ENCODE measurements at regions not wholly inside any gene's neighbourhood (a gene's known extent, or its start where the extent isn't known, plus 50 kb on each side); places are given as distances from the start of the nearest gene placed in this dataset.
"Not testable (repeated sequence)": the region's sequence is repeated elsewhere in the genome, so short reads cannot be mapped to it uniquely, and the experiment has no call there.

DNA sequence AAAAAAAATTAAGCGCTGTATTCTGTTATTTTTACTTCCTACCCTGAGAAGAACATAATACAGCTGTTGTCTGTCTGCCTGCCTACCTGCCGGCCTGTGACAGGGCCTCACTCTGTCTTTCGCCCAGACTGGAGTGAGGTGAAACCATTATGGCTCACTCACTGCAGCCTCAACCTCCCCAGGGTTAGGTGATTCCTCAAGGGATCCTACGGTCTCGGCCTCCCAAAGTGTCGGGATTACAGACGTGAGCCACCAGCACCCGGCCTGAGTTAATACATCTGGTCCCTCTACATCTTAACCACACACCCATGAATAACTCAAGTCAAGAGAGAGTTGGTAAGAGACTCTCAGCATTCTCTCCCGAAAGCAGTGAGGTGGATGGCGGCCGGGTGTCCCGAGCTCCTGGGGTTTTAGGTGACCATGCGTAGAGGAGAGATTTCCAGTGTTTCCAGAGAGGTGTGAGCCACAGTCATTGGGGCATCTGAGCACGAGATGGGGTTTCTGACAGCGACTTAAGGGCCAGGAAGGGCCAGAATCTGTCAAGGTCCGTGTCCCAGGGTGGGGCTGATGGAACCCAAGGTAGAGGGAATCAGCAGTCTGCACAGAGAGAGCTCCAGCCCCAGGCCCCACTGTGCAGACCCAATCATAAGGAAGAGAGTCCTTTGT lies 1954.4 kb upstream of the DEFB115 start:
- Histone ChIP-seq H3K27ac (ENCODE audit: low read depth in 1 of 2, low read length in 1 of 2) (no peak overlapping the region), H3K4me1 (ENCODE audit: control insufficient read depth in 2 of 2, insufficient read depth in 2 of 2, low read length in 2 of 2) (no peaks in the 10 kb centered on the region), H3K9me3 (ENCODE audit: control insufficient read depth in 2 of 2, insufficient read depth in 1 of 2, low read length in 1 of 2) (peaks cover 10 to 49% of the 10 kb centered on the region in 2 donors), H3K27me3 (ENCODE audit: control insufficient read depth in 2 of 2, insufficient read depth in 1 of 2, low read length in 1 of 2) (no peaks in the 10 kb centered on the region), H3K4me3 (ENCODE audit: low read length in 2 of 2) (no peak overlapping the region), H3K36me3 (ENCODE audit: control insufficient read depth in 2 of 2, insufficient read depth in 2 of 2, low read length in 1 of 2) (no peaks in the 10 kb centered on the region)
- DNase-seq (ENCODE audit: low read depth in 6 of 9, low spot score in 9 of 9): no peak
- WGBS: 75% methylated on average over 16 of the region's 16 CpGs

- H3K9me3 ChIP-seq (ENCODE audit: control insufficient read depth in 2 of 2, insufficient read depth in 1 of 2, low read length in 1 of 2): peaks cover 7 to 29% of the 10 kb centered on the region in 2 donors
- 53% methylated on average over 21 of the region's 21 CpGs for WGBS
- H3K4me3 ChIP-seq (ENCODE audit: low read length in 2 of 2): no peak overlapping the region
- H3K36me3 ChIP-seq (ENCODE audit: control insufficient read depth in 2 of 2, insufficient read depth in 2 of 2, low read length in 1 of 2): no peaks in the 10 kb centered on the region
- no peak for DNase-seq (ENCODE audit: low read depth in 6 of 9, low spot score in 9 of 9)
- no peak overlapping the region for H3K27ac ChIP-seq (ENCODE audit: low read depth in 1 of 2, low read length in 1 of 2)
- no peaks in the 10 kb centered on the region for H3K4me1 ChIP-seq (ENCODE audit: control insufficient read depth in 2 of 2, insufficient read depth in 2 of 2, low read length in 2 of 2)
- H3K27me3 ChIP-seq (ENCODE audit: control insufficient read depth in 2 of 2, insufficient read depth in 1 of 2, low read length in 1 of 2): no peaks in the 10 kb centered on the region
These were observed 1950.9 kb upstream of the DEFB115 start for GRCh38 chr20:29306390-29307072.

GRCh38 chr20:29307484-29307883 lies 1950.0 kb upstream of the DEFB115 start:
- H3K9me3 ChIP-seq (ENCODE audit: control insufficient read depth in 2 of 2, insufficient read depth in 1 of 2, low read length in 1 of 2): peaks cover 4 to 29% of the 10 kb centered on the region in 2 donors
- H3K4me1 ChIP-seq (ENCODE audit: control insufficient read depth in 2 of 2, insufficient read depth in 2 of 2, low read length in 2 of 2); H3K27me3 ChIP-seq (ENCODE audit: control insufficient read depth in 2 of 2, insufficient read depth in 1 of 2, low read length in 1 of 2); DNase-seq (ENCODE audit: low read depth in 6 of 9, low spot score in 9 of 9); H3K36me3 ChIP-seq (ENCODE audit: control insufficient read depth in 2 of 2, insufficient read depth in 2 of 2, low read length in 1 of 2); H3K27ac ChIP-seq (ENCODE audit: low read depth in 1 of 2, low read length in 1 of 2); H3K4me3 ChIP-seq (ENCODE audit: low read length in 2 of 2): not testable (repeated sequence)
- WGBS: 84% methylated on average over 13 of the region's 17 CpGs

DNA sequence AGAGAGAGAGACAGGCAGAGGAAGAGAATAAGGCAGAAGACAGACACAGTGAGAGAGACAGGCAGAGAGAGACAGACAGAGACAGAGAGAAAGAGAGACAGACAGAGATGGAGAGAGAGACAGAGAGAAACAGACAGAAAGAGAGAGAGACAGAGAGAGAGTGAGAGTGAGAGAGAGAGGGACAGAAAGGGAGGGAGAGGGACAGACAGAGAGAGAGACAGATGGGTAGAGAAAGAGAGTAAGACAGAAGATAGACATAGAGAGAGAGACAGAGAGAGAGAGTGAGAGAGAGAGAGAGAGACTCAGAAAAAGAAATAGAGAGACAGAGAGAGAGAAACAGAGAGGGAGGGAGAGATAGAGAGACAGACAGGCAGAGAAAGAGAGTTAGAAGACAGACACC lies 1948.5 kb upstream of the DEFB115 start:
- DNase-seq (ENCODE audit: low read depth in 6 of 9, low spot score in 9 of 9); H3K27ac ChIP-seq (ENCODE audit: low read depth in 1 of 2, low read length in 1 of 2); H3K4me3 ChIP-seq (ENCODE audit: low read length in 2 of 2); H3K4me1 ChIP-seq (ENCODE audit: control insufficient read depth in 2 of 2, insufficient read depth in 2 of 2, low read length in 2 of 2); H3K27me3 ChIP-seq (ENCODE audit: control insufficient read depth in 2 of 2, insufficient read depth in 1 of 2, low read length in 1 of 2); H3K36me3 ChIP-seq (ENCODE audit: control insufficient read depth in 2 of 2, insufficient read depth in 2 of 2, low read length in 1 of 2): not testable (repeated sequence)
- H3K9me3 ChIP-seq (ENCODE audit: control insufficient read depth in 2 of 2, insufficient read depth in 1 of 2, low read length in 1 of 2): peaks cover 2 to 27% of the 10 kb centered on the region in 2 donors

DNA sequence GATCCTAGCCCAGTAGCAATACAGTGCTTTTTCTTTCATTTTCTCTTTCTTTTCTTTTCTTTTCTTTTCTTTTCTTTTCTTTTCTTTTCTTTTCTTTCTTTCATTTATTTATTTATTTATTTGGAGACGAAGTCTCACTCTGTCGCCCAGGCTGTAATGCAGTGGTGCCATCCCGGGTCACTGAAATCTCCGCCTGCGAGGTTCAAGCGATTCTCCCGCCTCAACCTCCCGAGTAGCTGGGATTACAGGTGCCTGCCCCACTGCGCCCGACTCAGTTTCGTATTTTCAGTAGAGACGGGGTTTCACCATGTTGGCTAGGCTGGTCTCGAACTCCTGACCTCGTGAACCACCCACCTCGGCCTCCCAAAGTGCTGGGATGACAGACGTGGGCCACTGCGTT lies 1948.0 kb upstream of the DEFB115 start:
- H3K27ac ChIP-seq (ENCODE audit: low read depth in 1 of 2, low read length in 1 of 2); H3K27me3 ChIP-seq (ENCODE audit: control insufficient read depth in 2 of 2, insufficient read depth in 1 of 2, low read length in 1 of 2); DNase-seq (ENCODE audit: low read depth in 6 of 9, low spot score in 9 of 9); H3K4me1 ChIP-seq (ENCODE audit: control insufficient read depth in 2 of 2, insufficient read depth in 2 of 2, low read length in 2 of 2); H3K36me3 ChIP-seq (ENCODE audit: control insufficient read depth in 2 of 2, insufficient read depth in 2 of 2, low read length in 1 of 2); H3K4me3 ChIP-seq (ENCODE audit: low read length in 2 of 2): not testable (repeated sequence)
- peaks cover 0 to 27% of the 10 kb centered on the region in 2 donors for H3K9me3 ChIP-seq (ENCODE audit: control insufficient read depth in 2 of 2, insufficient read depth in 1 of 2, low read length in 1 of 2)
- WGBS: 84% methylated on average over 17 of the region's 17 CpGs

- DNase-seq (ENCODE audit: low read depth in 6 of 9, low spot score in 9 of 9); H3K4me1 ChIP-seq (ENCODE audit: control insufficient read depth in 2 of 2, insufficient read depth in 2 of 2, low read length in 2 of 2); H3K4me3 ChIP-seq (ENCODE audit: low read length in 2 of 2); H3K27me3 ChIP-seq (ENCODE audit: control insufficient read depth in 2 of 2, insufficient read depth in 1 of 2, low read length in 1 of 2); H3K27ac ChIP-seq (ENCODE audit: low read depth in 1 of 2, low read length in 1 of 2); H3K36me3 ChIP-seq (ENCODE audit: control insufficient read depth in 2 of 2, insufficient read depth in 2 of 2, low read length in 1 of 2): not testable (repeated sequence)
- 76% methylated on average over 16 of the region's 16 CpGs for WGBS
- H3K9me3 ChIP-seq (ENCODE audit: control insufficient read depth in 2 of 2, insufficient read depth in 1 of 2, low read length in 1 of 2): peaks cover 0 to 27% of the 10 kb centered on the region in 2 donors
These were observed 1946.4 kb upstream of the DEFB115 start for GRCh38 chr20:29311046-29311445.

GRCh38 chr20:29312679-29313078 lies 1944.8 kb upstream of the DEFB115 start:
- not testable (repeated sequence) for H3K36me3 ChIP-seq (ENCODE audit: control insufficient read depth in 2 of 2, insufficient read depth in 2 of 2, low read length in 1 of 2); H3K4me3 ChIP-seq (ENCODE audit: low read length in 2 of 2); H3K4me1 ChIP-seq (ENCODE audit: control insufficient read depth in 2 of 2, insufficient read depth in 2 of 2, low read length in 2 of 2); H3K27ac ChIP-seq (ENCODE audit: low read depth in 1 of 2, low read length in 1 of 2); DNase-seq (ENCODE audit: low read depth in 6 of 9, low spot score in 9 of 9); H3K27me3 ChIP-seq (ENCODE audit: control insufficient read depth in 2 of 2, insufficient read depth in 1 of 2, low read length in 1 of 2)
- H3K9me3 ChIP-seq (ENCODE audit: control insufficient read depth in 2 of 2, insufficient read depth in 1 of 2, low read length in 1 of 2): peaks cover 0 to 19% of the 10 kb centered on the region in 2 donors
- 72% methylated on average over 8 of the region's 8 CpGs for WGBS

DNA sequence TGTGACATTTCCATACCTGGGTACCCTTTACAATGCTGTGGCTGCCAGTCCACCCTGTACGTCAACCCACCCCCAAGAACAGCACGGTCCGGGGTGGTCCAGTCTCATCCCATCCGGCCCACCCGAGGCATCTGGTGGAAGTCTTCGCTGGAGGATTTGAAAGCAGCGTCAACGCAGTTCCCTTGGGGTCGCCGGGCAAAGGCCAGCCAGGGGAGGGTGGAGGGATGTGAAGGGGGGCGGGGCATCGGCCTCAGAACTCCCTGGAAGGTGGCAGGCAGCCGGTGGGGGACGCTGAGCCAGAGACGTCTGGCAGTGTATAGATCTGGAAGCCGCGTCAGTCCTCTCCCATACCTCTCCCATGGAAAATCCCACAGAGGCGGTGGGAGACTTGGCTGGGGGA lies 1944.0 kb upstream of the DEFB115 start:
- H3K27ac ChIP-seq (ENCODE audit: low read depth in 1 of 2, low read length in 1 of 2): no peak overlapping the region
- 86% methylated on average over 18 of the region's 18 CpGs for WGBS
- no peak for DNase-seq (ENCODE audit: low read depth in 6 of 9, low spot score in 9 of 9)
- H3K4me1 ChIP-seq (ENCODE audit: control insufficient read depth in 2 of 2, insufficient read depth in 2 of 2, low read length in 2 of 2): no peaks in the 10 kb centered on the region
- no peaks in the 10 kb centered on the region for H3K36me3 ChIP-seq (ENCODE audit: control insufficient read depth in 2 of 2, insufficient read depth in 2 of 2, low read length in 1 of 2)
- H3K4me3 ChIP-seq (ENCODE audit: low read length in 2 of 2): no peak overlapping the region
- peaks cover 0 to 19% of the 10 kb centered on the region in 2 donors for H3K9me3 ChIP-seq (ENCODE audit: control insufficient read depth in 2 of 2, insufficient read depth in 1 of 2, low read length in 1 of 2)
- H3K27me3 ChIP-seq (ENCODE audit: control insufficient read depth in 2 of 2, insufficient read depth in 1 of 2, low read length in 1 of 2): no peaks in the 10 kb centered on the region

- peaks cover 0 to 26% of the 10 kb centered on the region in 2 donors for H3K9me3 ChIP-seq (ENCODE audit: control insufficient read depth in 2 of 2, insufficient read depth in 1 of 2, low read length in 1 of 2)
These were observed 1943.2 kb upstream of the DEFB115 start for GRCh38 chr20:29314294-29314693.

More at GRCh38 chr20:29314294-29314693, 1943.2 kb upstream of the DEFB115 start:
- DNase-seq (ENCODE audit: low read depth in 6 of 9, low spot score in 9 of 9): no peak
- no peaks in the 10 kb centered on the region for H3K4me1 ChIP-seq (ENCODE audit: control insufficient read depth in 2 of 2, insufficient read depth in 2 of 2, low read length in 2 of 2)
- no peaks in the 10 kb centered on the region for H3K27me3 ChIP-seq (ENCODE audit: control insufficient read depth in 2 of 2, insufficient read depth in 1 of 2, low read length in 1 of 2)
- H3K36me3 ChIP-seq (ENCODE audit: control insufficient read depth in 2 of 2, insufficient read depth in 2 of 2, low read length in 1 of 2): no peaks in the 10 kb centered on the region
- H3K4me3 ChIP-seq (ENCODE audit: low read length in 2 of 2): no peak overlapping the region
- H3K27ac ChIP-seq (ENCODE audit: low read depth in 1 of 2, low read length in 1 of 2): no peak overlapping the region
- 86% methylated on average over 6 of the region's 6 CpGs for WGBS

Data from thymus (tissue), 11 donors.